ENCODE measurements at regions not wholly inside any gene's neighbourhood (a gene's known extent, or its start where the extent isn't known, plus 50 kb on each side); places are given as distances from the start of the nearest gene placed in this dataset.

DNA sequence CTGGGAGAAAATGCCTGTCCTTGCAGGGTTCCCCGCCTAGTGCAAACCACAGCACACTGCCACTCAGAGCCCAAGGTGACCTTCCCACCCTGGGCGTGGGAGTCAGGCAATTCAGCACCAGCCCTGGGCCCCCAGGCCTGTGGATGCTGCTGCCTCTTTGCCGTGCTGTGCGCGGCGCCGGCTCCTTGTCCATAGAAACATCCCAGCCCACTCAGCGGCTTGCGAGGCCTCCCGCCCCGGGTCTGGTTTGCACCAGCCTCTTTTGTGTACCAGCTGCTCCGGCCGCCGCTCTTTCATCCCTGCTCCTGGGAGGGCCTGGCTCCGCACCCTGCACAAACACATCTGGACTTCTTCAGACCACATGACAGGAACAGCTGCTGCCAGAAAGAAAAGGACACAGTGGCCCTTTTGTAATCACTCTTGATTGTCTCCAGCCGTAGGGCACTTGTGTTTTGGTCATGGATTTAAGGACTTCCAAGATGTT is 75.4 kb upstream of the SDK2 start (continued):
- TF ChIP-seq, protein P1, sequence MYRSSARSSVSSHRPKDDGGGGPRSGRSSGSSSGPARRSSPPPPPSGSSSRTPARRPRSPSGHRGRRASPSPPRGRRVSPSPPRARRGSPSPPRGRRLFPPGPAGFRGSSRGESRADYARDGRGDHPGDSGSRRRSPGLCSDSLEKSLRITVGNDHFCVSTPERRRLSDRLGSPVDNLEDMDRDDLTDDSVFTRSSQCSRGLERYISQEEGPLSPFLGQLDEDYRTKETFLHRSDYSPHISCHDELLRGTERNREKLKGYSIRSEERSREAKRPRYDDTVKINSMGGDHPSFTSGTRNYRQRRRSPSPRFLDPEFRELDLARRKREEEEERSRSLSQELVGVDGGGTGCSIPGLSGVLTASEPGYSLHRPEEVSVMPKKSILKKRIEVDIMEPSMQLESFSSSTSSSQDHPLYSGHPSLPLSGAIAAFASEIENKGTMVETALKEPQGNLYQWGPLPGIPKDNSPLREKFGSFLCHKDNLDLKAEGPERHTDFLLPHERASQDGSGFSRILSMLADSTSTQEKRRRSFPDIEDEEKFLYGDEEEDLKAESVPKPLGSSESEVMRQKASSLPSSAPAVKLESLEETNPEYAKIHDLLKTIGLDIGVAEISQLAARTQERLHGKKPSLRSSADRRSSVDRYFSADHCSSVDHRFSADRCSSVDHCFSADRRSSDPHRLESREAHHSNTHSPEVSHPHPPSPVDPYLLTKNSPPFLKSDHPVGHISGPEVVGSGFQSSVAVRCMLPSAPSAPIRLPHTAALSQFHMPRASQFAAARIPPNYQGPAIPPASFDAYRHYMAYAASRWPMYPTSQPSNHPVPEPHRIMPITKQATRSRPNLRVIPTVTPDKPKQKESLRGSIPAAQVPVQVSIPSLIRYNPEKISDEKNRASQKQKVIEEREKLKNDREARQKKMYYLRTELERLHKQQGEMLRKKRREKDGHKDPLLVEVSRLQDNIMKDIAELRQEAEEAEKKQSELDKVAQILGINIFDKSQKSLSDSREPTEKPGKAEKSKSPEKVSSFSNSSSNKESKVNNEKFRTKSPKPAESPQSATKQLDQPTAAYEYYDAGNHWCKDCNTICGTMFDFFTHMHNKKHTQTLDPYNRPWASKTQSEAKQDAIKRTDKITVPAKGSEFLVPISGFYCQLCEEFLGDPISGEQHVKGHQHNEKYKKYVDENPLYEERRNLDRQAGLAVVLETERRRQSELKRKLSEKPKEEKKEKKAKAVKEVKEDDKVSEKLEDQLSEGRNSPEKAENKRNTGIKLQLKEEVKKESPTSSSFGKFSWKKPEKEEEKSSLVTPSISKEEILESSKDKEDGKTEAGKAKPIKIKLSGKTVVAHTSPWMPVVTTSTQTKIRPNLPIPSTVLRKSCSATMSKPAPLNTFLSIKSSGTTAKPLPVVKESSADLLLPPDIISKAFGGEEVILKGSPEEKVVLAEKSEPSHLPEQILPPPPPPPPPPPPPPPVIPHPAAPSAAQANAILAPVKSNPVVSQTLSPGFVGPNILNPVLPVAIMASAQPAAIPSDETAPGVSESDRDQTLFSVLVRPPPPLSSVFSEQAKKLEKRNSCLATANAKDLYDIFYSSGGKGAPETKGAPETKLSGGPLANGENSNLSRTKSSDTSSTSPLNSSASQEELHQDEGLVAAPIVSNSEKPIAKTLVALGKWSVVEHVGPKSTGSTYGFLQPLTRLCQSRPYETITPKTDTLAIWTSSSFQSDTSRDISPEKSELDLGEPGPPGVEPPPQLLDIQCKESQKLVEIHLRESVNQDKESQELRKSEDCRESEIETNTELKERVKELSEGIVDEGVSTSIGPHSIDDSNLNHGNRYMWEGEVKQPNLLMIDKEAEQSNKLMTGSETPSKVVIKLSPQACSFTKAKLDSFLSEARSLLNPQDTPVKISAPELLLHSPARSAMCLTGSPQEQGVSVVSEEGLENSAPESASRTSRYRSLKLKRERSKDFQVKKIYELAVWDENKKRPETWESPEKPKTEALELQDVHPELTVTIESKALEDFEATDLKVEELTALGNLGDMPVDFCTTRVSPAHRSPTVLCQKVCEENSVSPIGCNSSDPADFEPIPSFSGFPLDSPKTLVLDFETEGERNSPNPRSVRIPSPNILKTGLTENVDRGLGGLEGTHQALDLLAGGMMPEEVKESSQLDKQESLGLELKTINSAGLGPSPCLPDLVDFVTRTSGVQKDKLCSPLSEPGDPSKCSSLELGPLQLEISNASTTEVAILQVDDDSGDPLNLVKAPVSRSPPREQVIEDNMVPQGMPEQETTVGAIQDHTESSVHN (CRISPR knock-in tag; IDR thresholded peaks at IDR 0.05): 0 out of 2 replicates have a peak, but pooled peaks have one; percentile 17
- no peak for TF ChIP-seq DDIT3 (CRISPR knock-in tag; IDR thresholded peaks at IDR 0.05)
- TF ChIP-seq BCL6 (CRISPR knock-in tag; IDR thresholded peaks at IDR 0.05): 0 out of 2 replicates have a peak, but pooled peaks have one; percentile 23
- TF ChIP-seq, protein P2, sequence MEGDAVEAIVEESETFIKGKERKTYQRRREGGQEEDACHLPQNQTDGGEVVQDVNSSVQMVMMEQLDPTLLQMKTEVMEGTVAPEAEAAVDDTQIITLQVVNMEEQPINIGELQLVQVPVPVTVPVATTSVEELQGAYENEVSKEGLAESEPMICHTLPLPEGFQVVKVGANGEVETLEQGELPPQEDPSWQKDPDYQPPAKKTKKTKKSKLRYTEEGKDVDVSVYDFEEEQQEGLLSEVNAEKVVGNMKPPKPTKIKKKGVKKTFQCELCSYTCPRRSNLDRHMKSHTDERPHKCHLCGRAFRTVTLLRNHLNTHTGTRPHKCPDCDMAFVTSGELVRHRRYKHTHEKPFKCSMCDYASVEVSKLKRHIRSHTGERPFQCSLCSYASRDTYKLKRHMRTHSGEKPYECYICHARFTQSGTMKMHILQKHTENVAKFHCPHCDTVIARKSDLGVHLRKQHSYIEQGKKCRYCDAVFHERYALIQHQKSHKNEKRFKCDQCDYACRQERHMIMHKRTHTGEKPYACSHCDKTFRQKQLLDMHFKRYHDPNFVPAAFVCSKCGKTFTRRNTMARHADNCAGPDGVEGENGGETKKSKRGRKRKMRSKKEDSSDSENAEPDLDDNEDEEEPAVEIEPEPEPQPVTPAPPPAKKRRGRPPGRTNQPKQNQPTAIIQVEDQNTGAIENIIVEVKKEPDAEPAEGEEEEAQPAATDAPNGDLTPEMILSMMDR (CRISPR knock-in tag; IDR thresholded peaks at IDR 0.05): 0 out of 2 replicates have a peak, but pooled peaks have one; percentile 13
- TF ChIP-seq, protein P3, sequence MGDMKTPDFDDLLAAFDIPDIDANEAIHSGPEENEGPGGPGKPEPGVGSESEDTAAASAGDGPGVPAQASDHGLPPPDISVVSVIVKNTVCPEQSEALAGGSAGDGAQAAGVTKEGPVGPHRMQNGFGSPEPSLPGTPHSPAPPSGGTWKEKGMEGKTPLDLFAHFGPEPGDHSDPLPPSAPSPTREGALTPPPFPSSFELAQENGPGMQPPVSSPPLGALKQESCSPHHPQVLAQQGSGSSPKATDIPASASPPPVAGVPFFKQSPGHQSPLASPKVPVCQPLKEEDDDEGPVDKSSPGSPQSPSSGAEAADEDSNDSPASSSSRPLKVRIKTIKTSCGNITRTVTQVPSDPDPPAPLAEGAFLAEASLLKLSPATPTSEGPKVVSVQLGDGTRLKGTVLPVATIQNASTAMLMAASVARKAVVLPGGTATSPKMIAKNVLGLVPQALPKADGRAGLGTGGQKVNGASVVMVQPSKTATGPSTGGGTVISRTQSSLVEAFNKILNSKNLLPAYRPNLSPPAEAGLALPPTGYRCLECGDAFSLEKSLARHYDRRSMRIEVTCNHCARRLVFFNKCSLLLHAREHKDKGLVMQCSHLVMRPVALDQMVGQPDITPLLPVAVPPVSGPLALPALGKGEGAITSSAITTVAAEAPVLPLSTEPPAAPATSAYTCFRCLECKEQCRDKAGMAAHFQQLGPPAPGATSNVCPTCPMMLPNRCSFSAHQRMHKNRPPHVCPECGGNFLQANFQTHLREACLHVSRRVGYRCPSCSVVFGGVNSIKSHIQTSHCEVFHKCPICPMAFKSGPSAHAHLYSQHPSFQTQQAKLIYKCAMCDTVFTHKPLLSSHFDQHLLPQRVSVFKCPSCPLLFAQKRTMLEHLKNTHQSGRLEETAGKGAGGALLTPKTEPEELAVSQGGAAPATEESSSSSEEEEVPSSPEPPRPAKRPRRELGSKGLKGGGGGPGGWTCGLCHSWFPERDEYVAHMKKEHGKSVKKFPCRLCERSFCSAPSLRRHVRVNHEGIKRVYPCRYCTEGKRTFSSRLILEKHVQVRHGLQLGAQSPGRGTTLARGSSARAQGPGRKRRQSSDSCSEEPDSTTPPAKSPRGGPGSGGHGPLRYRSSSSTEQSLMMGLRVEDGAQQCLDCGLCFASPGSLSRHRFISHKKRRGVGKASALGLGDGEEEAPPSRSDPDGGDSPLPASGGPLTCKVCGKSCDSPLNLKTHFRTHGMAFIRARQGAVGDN (CRISPR knock-in tag; IDR thresholded peaks at IDR 0.05): peak; percentile 55
- peak; percentile 94; the same call in 1 of the 2 replicates for TF ChIP-seq ZBTB42 (CRISPR knock-in tag; IDR thresholded peaks at IDR 0.05)
- TF ChIP-seq PHF8 (CRISPR knock-in tag; IDR thresholded peaks at IDR 0.05): no peak
- peak; percentile 65; the same call in 1 of the 2 replicates for TF ChIP-seq ZMYM3 (CRISPR knock-in tag; IDR thresholded peaks at IDR 0.05)
- no peak for TF ChIP-seq JUN (CRISPR knock-in tag; IDR thresholded peaks at IDR 0.05)
- TF ChIP-seq HNF4A (CRISPR knock-in tag; IDR thresholded peaks at IDR 0.05): 0 out of 2 replicates have a peak, but pooled peaks have one; percentile 13
- peak; percentile 26; the same call in 1 of the 2 replicates for TF ChIP-seq ZBTB20 (CRISPR knock-in tag; IDR thresholded peaks at IDR 0.05; ENCODE audit: borderline replicate concordance, low read depth)
- TF ChIP-seq TRAFD1 (CRISPR knock-in tag; IDR thresholded peaks at IDR 0.05; ENCODE audit: borderline replicate concordance): no peak

Measured in HepG2 (cell line).